Neural crest cell (in vitro differentiated cells): ENCODE measurements at regions not wholly inside any gene's neighbourhood (a gene's known extent, or its start where the extent isn't known, plus 50 kb on each side); places are given as distances from the start of the nearest gene placed in this dataset.

ENCODE experiments used
- DNase-seq: peaks from one replicate; pipeline ENCODE4 v3.0.0; 2021; ENCODE audit warnings: low read depth, mixed read lengths, low spot score
- H3K27ac Mint-ChIP-seq: one replicate; pipeline ENCODE4 v1.8.0; 2021; ENCODE audit warnings: mild to moderate bottlenecking, mixed read lengths; ENCODE audit not compliant: unreplicated experiment
- H3K27me3 Mint-ChIP-seq: 2 replicates; pipeline ENCODE4 v1.8.0; 2021; ENCODE audit warnings: low read depth, mild to moderate bottlenecking, mixed read lengths
- H3K36me3 Mint-ChIP-seq: 2 replicates; pipeline ENCODE4 v1.8.0; 2021; ENCODE audit warnings: low read depth, mild to moderate bottlenecking, mixed read lengths
- H3K4me1 Mint-ChIP-seq: 2 replicates; pipeline ENCODE4 v1.8.0; 2021; ENCODE audit warnings: mixed read lengths
- H3K4me3 Mint-ChIP-seq: one replicate; pipeline ENCODE4 v1.8.0; 2021; ENCODE audit warnings: mild to moderate bottlenecking, mixed read lengths
- H3K9me3 Mint-ChIP-seq: 2 replicates; pipeline ENCODE4 v1.8.0; 2021; ENCODE audit warnings: mixed read lengths
- TF ChIP-seq, protein P1 (sequence below): fragments of 200-600 bp; sonication (generic); conservative IDR thresholded peaks from 2 replicates; pipeline ENCODE4 v1.5.0; 2021; ENCODE audit warnings: antibody characterized with exemption, mild to moderate bottlenecking

DNA sequence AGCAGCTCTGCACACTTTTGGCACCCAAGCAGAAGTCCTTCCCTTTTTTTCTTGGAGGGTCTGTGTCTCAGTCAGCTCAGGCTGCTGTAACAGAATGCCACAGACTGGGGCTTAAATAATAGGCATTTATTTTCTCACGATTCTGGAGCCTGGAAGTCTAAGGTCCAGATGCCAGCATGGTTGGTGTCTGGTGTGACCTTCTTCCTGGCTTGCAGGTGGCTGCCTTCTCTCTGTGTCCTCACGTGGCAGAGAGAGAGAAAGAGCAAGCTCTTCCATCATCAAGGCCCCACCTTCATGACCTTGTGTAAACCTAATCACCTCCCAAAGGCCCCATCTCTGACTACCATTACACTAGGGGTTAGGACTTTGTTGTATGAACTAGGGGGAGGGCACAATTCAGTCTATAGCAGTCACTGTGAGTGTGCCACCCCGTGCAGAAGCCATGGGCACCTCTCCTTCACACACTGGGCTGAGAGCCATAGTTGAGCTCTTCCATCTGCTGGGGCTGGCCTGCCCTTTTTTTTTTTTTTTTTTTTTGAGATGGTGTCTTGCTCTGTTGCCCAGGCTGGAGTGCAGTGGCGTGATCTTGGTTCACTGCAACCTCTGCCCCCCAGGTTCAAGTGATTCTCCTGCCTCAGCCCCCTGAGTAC is 80.3 kb downstream of the OAT start:
- H3K27ac Mint-ChIP-seq = no peak overlapping the region
- DNase-seq = no peak
- TF ChIP-seq, protein P1, sequence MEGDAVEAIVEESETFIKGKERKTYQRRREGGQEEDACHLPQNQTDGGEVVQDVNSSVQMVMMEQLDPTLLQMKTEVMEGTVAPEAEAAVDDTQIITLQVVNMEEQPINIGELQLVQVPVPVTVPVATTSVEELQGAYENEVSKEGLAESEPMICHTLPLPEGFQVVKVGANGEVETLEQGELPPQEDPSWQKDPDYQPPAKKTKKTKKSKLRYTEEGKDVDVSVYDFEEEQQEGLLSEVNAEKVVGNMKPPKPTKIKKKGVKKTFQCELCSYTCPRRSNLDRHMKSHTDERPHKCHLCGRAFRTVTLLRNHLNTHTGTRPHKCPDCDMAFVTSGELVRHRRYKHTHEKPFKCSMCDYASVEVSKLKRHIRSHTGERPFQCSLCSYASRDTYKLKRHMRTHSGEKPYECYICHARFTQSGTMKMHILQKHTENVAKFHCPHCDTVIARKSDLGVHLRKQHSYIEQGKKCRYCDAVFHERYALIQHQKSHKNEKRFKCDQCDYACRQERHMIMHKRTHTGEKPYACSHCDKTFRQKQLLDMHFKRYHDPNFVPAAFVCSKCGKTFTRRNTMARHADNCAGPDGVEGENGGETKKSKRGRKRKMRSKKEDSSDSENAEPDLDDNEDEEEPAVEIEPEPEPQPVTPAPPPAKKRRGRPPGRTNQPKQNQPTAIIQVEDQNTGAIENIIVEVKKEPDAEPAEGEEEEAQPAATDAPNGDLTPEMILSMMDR = no peak
- peaks cover 10% of the 10 kb centered on the region for H3K9me3 Mint-ChIP-seq
- no peak overlapping the region for H3K4me3 Mint-ChIP-seq
- no peaks in the 10 kb centered on the region for H3K4me1 Mint-ChIP-seq
- H3K36me3 Mint-ChIP-seq = no peaks in the 10 kb centered on the region
- peaks cover 4% of the 10 kb centered on the region for H3K27me3 Mint-ChIP-seq

DNA sequence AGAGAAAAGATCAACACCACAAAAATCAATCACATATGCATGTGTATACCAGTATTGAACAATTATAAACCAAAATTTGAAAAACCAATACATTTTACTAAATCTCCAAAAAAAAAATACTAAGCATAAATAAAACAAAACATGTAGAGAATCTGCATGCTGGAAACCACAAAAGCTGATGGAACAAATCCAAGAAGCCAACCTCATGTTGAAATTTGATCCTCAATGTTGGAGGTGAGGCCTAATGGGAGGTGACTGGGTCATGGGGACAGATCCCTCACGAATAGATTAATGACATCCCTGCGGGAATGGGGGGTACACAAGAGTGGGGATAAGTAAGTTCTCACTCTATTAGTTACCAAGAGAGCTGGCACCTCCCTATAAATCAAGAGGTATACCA is 82.5 kb downstream of the OAT start:
- DNase-seq = no peak
- H3K27ac Mint-ChIP-seq = no peak overlapping the region
- no peaks in the 10 kb centered on the region for H3K4me1 Mint-ChIP-seq
- no peak overlapping the region for H3K4me3 Mint-ChIP-seq
- H3K27me3 Mint-ChIP-seq = peaks cover 7% of the 10 kb centered on the region
- TF ChIP-seq, protein P1 = no peak
- H3K9me3 Mint-ChIP-seq = peaks cover 24% of the 10 kb centered on the region
- peaks cover 3% of the 10 kb centered on the region for H3K36me3 Mint-ChIP-seq

DNA sequence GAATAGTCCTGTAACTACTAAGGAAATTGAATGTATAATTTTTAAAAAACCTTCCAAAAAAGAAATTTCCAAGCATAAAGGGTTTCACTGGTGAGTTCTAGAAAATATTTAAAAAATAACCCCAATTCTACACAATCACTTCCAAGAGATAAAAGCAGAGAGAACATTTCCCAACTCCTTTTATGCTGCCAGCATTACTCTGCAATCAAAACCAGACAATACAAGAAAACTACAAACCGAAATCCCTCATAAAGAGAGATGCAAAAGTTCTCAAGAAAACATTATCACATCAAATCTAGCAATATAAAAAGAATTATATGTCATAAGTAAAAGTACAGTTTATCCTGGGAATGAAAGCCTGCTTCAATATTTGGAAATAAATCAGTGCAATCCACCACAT is 84.8 kb downstream of the OAT start:
- Mint-ChIP-seq H3K36me3 (peaks cover 3% of the 10 kb centered on the region), H3K27me3 (peaks cover 17% of the 10 kb centered on the region), H3K9me3 (peaks cover 24% of the 10 kb centered on the region), H3K27ac (no peak overlapping the region), H3K4me3 (no peak overlapping the region), H3K4me1 (no peaks in the 10 kb centered on the region)
- TF ChIP-seq, protein P1 = no peak
- no peak for DNase-seq

DNA sequence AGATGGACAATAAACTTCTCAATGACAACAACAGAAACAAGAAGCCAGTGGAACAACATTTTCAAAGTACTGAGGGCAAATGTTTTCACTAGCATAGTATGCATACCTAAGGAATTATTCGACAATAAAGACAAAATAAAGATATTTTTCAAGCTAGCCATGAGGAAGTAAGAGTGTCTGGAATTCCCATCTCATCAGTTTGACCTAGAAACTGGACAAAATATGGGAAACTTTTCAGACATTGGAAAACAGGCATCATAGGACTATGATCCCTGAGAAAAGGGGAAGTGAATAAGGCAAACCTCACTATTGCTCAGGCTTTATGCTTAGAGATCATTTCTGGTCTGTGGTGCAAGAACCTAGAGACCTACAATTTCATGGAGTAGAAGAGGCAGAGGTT is 86.3 kb downstream of the OAT start:
- Mint-ChIP-seq H3K36me3 (peaks cover 3% of the 10 kb centered on the region), H3K27ac (no peak overlapping the region), H3K4me1 (no peaks in the 10 kb centered on the region), H3K4me3 (no peak overlapping the region), H3K27me3 (peaks cover 17% of the 10 kb centered on the region), H3K9me3 (peaks cover 24% of the 10 kb centered on the region)
- no peak for DNase-seq
- TF ChIP-seq, protein P1 = no peak

DNA sequence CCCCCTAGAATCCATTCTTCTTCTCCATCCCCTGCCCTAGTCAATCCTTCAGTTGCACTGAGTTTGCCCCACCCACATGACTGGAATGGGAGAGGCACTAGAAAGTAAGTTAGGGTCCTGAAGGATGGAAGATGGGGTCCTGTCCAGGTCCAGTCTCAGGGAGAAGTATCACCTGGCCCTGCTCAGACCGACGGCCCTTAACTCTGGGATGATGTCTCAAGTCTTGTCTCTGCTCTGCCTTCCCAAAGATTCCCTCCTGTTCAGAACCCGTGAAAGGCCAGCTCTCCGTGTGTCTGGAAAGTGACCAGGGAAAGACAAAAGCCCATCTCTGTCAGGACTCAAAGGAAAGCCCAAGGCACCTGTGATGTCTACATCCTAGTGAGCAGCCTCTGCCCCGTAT is 88.8 kb downstream of the OAT start:
- Mint-ChIP-seq H3K27ac (no peak overlapping the region), H3K27me3 (peaks cover 14% of the 10 kb centered on the region), H3K4me3 (no peak overlapping the region), H3K4me1 (no peaks in the 10 kb centered on the region), H3K9me3 (peaks cover 14% of the 10 kb centered on the region), H3K36me3 (peaks cover 3% of the 10 kb centered on the region)
- no peak for DNase-seq
- TF ChIP-seq, protein P1 = no peak
